ENCODE measurements at regions not wholly inside any gene's neighbourhood (a gene's known extent, or its start where the extent isn't known, plus 50 kb on each side); places are given as distances from the start of the nearest gene placed in this dataset.

DNA sequence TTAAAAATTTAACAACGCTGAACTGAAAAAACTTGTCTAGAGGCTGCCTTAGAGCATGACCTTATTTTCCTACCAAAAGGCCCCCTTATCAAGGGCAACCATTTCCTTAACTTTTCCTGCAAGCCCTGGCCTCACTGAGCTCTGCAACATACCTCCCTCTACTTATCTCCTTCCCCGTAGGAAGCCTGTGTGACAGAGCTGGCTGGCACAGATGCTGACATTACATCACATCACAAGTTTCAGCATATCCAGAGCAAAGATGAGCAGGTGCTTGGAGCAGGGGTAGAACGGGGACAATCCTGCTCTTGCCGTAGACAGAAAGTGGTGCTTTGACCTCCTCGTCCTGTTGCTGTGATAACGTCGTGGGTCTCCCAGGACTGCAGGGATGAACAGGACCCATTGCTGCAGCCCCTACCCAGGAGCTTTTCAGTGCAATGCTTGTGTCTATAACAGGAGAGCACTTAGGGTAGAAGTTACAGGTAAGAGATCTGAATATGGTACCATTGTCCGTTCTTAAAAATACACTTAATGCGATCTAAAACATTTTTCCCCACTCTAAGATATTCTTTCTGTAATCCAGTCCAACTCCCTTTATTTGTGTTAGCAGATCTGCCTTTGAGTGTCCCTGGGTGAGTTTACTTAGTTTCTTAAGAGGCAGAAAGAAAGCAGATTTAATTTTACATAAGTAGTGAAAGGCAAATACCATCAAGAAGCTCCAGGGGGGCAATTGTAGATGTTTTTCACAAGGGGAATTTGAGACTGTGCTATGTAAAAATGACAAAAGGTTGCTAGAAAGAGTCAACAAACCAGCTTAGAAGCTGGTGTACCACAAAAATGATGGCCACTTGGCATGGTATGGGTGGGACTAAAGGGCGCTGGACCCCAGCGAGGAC, 101.9 kb upstream of the EFNA5 start:
- Histone ChIP-seq H3K36me3 (ENCODE audit: control insufficient read depth, insufficient read depth, low read length) (no peaks in the 10 kb centered on the region), H3K9me3 (ENCODE audit: control insufficient read depth, insufficient read depth, low read depth, low read length) (no peaks in the 10 kb centered on the region), H3K4me1 (ENCODE audit: control insufficient read depth, insufficient read depth, low read length) (peaks cover 32% of the 10 kb centered on the region), H3K27me3 (ENCODE audit: control insufficient read depth, insufficient read depth, low read length) (no peaks in the 10 kb centered on the region), H3K4me3 (ENCODE audit: low read depth, low read length) (no peak overlapping the region), H3K27ac (ENCODE audit: low read depth, low read length) (no peak overlapping the region), H3K9ac (ENCODE audit: low read length) (no peak overlapping the region)

DNA sequence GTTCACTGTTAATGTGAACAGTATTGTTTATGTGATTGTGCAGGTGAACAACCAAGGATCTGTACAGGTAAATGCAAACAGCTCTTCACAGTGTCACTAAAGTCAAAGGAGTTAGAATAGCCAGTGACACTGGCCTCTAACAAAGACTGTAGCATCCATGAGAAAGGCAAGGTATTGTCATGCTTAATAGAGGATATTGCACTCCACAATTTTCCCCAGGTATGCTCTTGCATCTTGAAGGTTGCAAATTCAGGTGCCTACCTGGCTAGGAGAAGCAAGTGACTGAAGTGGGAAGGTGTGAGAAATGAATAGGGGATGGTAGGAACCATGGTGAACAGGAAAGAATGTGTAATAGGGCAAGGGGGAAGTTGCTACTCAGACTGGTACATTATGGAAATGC, 101.2 kb upstream of the EFNA5 start:
- Histone ChIP-seq H3K4me3 (ENCODE audit: low read depth, low read length) (no peak overlapping the region), H3K36me3 (ENCODE audit: control insufficient read depth, insufficient read depth, low read length) (no peaks in the 10 kb centered on the region), H3K27me3 (ENCODE audit: control insufficient read depth, insufficient read depth, low read length) (no peaks in the 10 kb centered on the region), H3K9me3 (ENCODE audit: control insufficient read depth, insufficient read depth, low read depth, low read length) (no peaks in the 10 kb centered on the region), H3K27ac (ENCODE audit: low read depth, low read length) (no peak overlapping the region), H3K9ac (ENCODE audit: low read length) (no peak overlapping the region), H3K4me1 (ENCODE audit: control insufficient read depth, insufficient read depth, low read length) (peaks cover 26% of the 10 kb centered on the region)

DNA sequence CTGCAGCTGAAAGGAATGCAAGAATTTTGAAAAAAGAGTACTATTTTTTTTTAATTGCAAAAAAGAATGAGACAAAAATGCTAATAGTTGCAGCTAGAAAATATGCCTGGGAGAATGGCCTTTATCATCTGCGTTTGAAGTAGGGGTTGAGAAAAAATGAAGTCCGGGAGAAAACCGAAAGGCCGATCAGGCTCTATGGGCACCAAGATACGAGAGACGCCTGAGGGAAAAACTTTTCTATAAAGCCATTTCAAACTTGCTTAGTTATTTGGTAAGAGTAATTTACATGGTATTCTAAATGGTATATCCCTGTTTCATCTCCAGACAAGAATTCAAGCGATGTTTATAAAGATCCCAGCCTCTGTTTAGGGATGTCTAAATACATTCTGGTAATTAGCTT, 99.3 kb upstream of the EFNA5 start:
- no peaks in the 10 kb centered on the region for H3K36me3 ChIP-seq (ENCODE audit: control insufficient read depth, insufficient read depth, low read length)
- H3K9me3 ChIP-seq (ENCODE audit: control insufficient read depth, insufficient read depth, low read depth, low read length), result no peaks in the 10 kb centered on the region
- no peak overlapping the region for H3K4me3 ChIP-seq (ENCODE audit: low read depth, low read length)

DNA sequence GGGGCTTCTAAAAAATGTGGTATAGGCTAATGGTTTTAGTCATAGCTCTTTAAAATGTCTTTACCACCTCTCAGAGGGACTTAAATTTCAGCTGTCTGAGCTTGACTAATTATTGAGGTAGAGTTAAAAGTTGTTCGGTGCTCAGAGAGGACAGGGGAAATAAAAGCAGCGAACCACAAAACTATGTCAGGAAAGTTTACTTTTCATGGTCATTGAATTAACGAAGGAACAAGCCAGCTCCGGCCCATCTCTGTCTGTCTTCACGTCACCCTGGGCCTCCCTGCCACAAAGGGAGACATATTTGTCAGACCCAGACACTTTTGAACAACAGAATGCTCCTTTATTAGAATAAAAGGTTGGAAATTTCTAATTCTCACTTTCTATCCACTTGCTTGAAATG, 98.8 kb upstream of the EFNA5 start:
- H3K4me1 ChIP-seq (ENCODE audit: control insufficient read depth, insufficient read depth, low read length), result peaks cover 19% of the 10 kb centered on the region
- H3K9me3 ChIP-seq (ENCODE audit: control insufficient read depth, insufficient read depth, low read depth, low read length), result no peaks in the 10 kb centered on the region
- H3K27me3 ChIP-seq (ENCODE audit: control insufficient read depth, insufficient read depth, low read length), result no peaks in the 10 kb centered on the region
- H3K9ac ChIP-seq (ENCODE audit: low read length), result no peak overlapping the region
- H3K4me3 ChIP-seq (ENCODE audit: low read depth, low read length), result no peak overlapping the region
- H3K27ac ChIP-seq (ENCODE audit: low read depth, low read length), result no peak overlapping the region
- no peaks in the 10 kb centered on the region for H3K36me3 ChIP-seq (ENCODE audit: control insufficient read depth, insufficient read depth, low read length)

More for the DNA sequence above, 99.3 kb upstream of the EFNA5 start:
- no peak overlapping the region for H3K9ac ChIP-seq (ENCODE audit: low read length)
- peaks cover 19% of the 10 kb centered on the region for H3K4me1 ChIP-seq (ENCODE audit: control insufficient read depth, insufficient read depth, low read length)
- no peaks in the 10 kb centered on the region for H3K27me3 ChIP-seq (ENCODE audit: control insufficient read depth, insufficient read depth, low read length)
- no peak overlapping the region for H3K27ac ChIP-seq (ENCODE audit: low read depth, low read length)

DNA sequence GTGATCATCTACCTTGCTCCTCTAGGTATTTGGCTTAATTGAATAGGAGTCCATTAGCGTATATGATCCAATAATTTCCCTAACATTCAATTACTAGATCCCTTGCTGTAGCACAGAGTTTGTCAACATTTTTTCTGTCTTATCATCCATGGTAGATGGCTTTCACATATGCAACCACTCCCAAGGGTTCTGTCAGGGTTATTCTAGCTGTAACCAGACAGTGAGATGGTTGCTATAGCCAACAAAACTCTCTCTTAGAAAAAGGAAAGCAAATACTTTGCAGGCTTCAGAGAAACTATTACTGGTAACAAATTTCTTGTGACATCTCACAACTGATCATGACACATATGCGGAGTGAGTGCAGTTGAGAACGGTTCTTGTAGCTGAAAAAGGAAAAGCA, 96.2 kb upstream of the EFNA5 start:
- Histone ChIP-seq H3K4me3 (ENCODE audit: low read depth, low read length) (no peak overlapping the region), H3K9me3 (ENCODE audit: control insufficient read depth, insufficient read depth, low read depth, low read length) (no peaks in the 10 kb centered on the region), H3K4me1 (ENCODE audit: control insufficient read depth, insufficient read depth, low read length) (peaks cover 6% of the 10 kb centered on the region), H3K27ac (ENCODE audit: low read depth, low read length) (no peak overlapping the region), H3K27me3 (ENCODE audit: control insufficient read depth, insufficient read depth, low read length) (no peaks in the 10 kb centered on the region), H3K36me3 (ENCODE audit: control insufficient read depth, insufficient read depth, low read length) (no peaks in the 10 kb centered on the region), H3K9ac (ENCODE audit: low read length) (no peak overlapping the region)

DNA sequence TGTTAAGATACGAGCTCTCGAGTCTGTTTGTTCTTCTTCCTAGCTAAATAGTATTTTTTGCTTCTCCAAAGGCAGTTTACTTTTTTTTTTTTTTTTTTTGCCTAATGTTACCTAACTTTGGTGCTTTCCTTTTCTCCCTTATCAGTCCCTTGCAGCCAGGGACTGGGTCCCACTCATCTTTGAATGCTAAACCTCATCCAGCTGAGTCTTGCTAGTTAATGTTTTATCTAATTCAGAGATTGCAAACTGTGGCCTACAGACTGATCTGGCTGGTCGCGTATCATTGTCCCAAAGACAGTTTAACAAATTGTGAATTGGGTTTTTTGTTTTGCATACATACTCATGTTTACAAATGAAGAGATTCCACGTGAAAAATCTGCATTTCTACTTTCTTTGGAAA, 95.7 kb upstream of the EFNA5 start:
- H3K9me3 ChIP-seq (ENCODE audit: control insufficient read depth, insufficient read depth, low read depth, low read length), result no peaks in the 10 kb centered on the region
- H3K27ac ChIP-seq (ENCODE audit: low read depth, low read length), result no peak overlapping the region
- peaks cover 1% of the 10 kb centered on the region for H3K4me1 ChIP-seq (ENCODE audit: control insufficient read depth, insufficient read depth, low read length)
- H3K9ac ChIP-seq (ENCODE audit: low read length), result no peak overlapping the region
- no peaks in the 10 kb centered on the region for H3K27me3 ChIP-seq (ENCODE audit: control insufficient read depth, insufficient read depth, low read length)
- H3K4me3 ChIP-seq (ENCODE audit: low read depth, low read length), result no peak overlapping the region
- no peaks in the 10 kb centered on the region for H3K36me3 ChIP-seq (ENCODE audit: control insufficient read depth, insufficient read depth, low read length)

DNA sequence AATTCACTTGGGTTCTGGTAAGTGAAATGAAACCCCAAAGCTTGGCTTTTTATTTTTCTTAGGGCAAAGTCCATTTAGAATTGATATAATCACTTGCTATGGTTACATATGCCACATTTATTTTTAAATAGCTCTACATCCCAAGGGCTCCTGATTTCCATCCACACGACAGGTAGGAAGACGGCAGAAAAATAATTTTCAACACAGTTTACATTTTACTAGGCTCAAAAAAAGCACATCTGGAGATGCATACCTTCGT, 95.0 kb upstream of the EFNA5 start:
- H3K27ac ChIP-seq (ENCODE audit: low read depth, low read length), result no peak overlapping the region
- no peaks in the 10 kb centered on the region; the same call in 1 of the 2 replicates for H3K4me1 ChIP-seq (ENCODE audit: control insufficient read depth, insufficient read depth, low read length)
- no peaks in the 10 kb centered on the region for H3K27me3 ChIP-seq (ENCODE audit: control insufficient read depth, insufficient read depth, low read length)
- H3K9me3 ChIP-seq (ENCODE audit: control insufficient read depth, insufficient read depth, low read depth, low read length), result no peaks in the 10 kb centered on the region
- no peaks in the 10 kb centered on the region for H3K36me3 ChIP-seq (ENCODE audit: control insufficient read depth, insufficient read depth, low read length)
- no peak overlapping the region for H3K4me3 ChIP-seq (ENCODE audit: low read depth, low read length)
- H3K9ac ChIP-seq (ENCODE audit: low read length), result no peak overlapping the region

DNA sequence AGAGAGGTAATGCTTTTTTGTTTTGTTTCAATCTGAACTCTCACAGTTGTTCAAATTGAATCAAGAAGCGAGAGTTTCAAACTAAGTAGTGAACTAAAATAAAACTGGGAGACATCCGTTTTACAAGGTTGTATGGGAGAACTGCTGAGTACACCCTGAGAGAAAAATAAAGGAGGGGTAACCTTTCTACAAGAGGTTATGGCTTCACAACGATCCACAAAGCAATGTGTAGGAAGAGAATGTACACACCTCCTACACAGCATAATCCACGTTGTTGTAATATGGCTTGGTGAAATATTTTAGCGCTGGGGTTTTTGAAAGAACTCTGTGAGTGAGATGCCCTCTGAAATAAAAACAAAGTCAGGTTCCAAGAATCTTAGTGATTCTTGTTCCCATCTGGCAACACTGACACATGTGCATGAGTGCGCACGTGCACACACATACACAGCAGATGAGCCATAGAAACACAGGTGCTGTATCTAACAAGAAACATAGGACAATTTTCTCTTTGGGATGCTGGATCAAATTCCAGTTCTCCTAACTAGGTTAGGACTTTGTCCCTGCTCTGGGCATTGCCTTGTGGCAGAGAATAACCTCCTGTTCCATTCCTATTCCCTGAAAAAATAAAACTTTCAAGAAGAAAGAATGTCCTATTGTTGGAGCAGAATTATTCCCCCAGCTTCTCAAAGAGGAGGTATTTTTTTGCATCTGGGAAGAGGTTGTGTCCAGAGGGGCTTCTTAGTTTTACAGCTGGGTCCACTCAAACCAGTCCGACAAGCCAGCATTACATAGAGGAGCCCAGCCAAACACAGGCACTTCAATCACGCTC, 94.5 kb upstream of the EFNA5 start:
- Histone ChIP-seq H3K9ac (ENCODE audit: low read length) (no peak overlapping the region), H3K4me3 (ENCODE audit: low read depth, low read length) (no peak overlapping the region), H3K4me1 (ENCODE audit: control insufficient read depth, insufficient read depth, low read length) (no peaks in the 10 kb centered on the region; the same call in 1 of the 2 replicates), H3K9me3 (ENCODE audit: control insufficient read depth, insufficient read depth, low read depth, low read length) (no peaks in the 10 kb centered on the region), H3K27ac (ENCODE audit: low read depth, low read length) (no peak overlapping the region), H3K36me3 (ENCODE audit: control insufficient read depth, insufficient read depth, low read length) (no peaks in the 10 kb centered on the region), H3K27me3 (ENCODE audit: control insufficient read depth, insufficient read depth, low read length) (no peaks in the 10 kb centered on the region)

DNA sequence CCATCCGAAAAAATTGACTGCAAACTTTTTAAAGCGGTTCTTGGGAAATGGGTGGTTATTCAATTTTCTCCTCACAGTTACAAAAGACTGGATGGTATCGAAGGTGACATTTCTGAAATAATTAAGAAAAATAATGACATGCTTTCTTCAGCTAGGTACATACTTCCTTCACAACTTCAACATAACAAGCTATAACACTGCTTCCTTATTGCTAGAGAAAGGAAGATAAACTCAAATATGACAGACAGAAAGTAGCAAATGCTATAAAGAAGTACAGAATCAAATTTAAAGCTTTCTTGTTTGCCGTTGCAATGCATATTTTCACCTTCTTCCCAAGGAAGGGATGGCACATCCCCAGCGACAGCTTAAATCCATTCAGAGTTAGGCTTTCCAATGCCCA, 93.5 kb upstream of the EFNA5 start:
- Histone ChIP-seq H3K27ac (ENCODE audit: low read depth, low read length) (no peak overlapping the region), H3K9ac (ENCODE audit: low read length) (no peak overlapping the region)

DNA sequence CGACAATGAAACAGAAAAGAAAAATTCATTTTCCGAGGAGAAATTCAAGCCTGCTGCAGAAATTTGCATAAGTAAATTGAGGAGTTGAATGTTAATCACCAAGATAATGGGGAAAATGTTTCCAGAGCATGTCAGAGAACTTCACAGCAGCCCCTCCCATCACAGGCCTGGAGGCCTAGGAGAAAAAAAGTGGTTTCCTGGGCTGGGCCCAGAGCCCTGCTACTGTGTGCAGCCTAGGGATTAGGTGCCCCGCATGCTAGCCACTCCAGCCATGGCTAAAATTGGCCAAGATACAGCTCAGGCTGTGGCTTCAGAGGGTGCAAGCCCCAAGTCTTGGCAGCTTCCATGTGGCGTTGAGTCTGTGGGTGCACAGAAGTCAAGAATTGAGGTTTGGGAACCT, 82.7 kb upstream of the EFNA5 start:
- Histone ChIP-seq H3K27ac (ENCODE audit: low read depth, low read length) (no peak overlapping the region), H3K9me3 (ENCODE audit: control insufficient read depth, insufficient read depth, low read depth, low read length) (peaks cover 13% of the 10 kb centered on the region), H3K4me3 (ENCODE audit: low read depth, low read length) (no peak overlapping the region), H3K36me3 (ENCODE audit: control insufficient read depth, insufficient read depth, low read length) (no peaks in the 10 kb centered on the region), H3K4me1 (ENCODE audit: control insufficient read depth, insufficient read depth, low read length) (no peaks in the 10 kb centered on the region), H3K27me3 (ENCODE audit: control insufficient read depth, insufficient read depth, low read length) (no peaks in the 10 kb centered on the region), H3K9ac (ENCODE audit: low read length) (no peak overlapping the region)

More for the DNA sequence above, 93.5 kb upstream of the EFNA5 start:
- Histone ChIP-seq H3K4me3 (ENCODE audit: low read depth, low read length) (no peak overlapping the region), H3K4me1 (ENCODE audit: control insufficient read depth, insufficient read depth, low read length) (no peaks in the 10 kb centered on the region; the same call in 1 of the 2 replicates), H3K36me3 (ENCODE audit: control insufficient read depth, insufficient read depth, low read length) (no peaks in the 10 kb centered on the region), H3K9me3 (ENCODE audit: control insufficient read depth, insufficient read depth, low read depth, low read length) (no peaks in the 10 kb centered on the region), H3K27me3 (ENCODE audit: control insufficient read depth, insufficient read depth, low read length) (no peaks in the 10 kb centered on the region)

Data from HUES6 (cell line).